Urothelium cell line (cell line): ENCODE measurements at regions not wholly inside any gene's neighbourhood (a gene's known extent, or its start where the extent isn't known, plus 50 kb on each side); places are given as distances from the start of the nearest gene placed in this dataset.
A peak's percentile ranks its signal among the peaks of the same experiment; 100 is the strongest.
"Not testable (repeated sequence)": the region's sequence is repeated elsewhere in the genome, so short reads cannot be mapped to it uniquely, and the experiment has no call there.

Experiments
- DNase-seq: peaks from one replicate; pipeline ENCODE4 v3.0.0; 2011; ENCODE audit warnings: low spot score, mixed read lengths
- FAIRE-seq: peaks from 2 replicates; lab custom pipeline; 2011; peaks lifted over from hg19 to GRCh38; lab: Jason Lieb, UNC

GRCh38 chr17:73833775-73834488 lies 189.7 kb upstream of the SDK2 start:
- no peak for FAIRE-seq
- peak; percentile 40 for DNase-seq

DNA sequence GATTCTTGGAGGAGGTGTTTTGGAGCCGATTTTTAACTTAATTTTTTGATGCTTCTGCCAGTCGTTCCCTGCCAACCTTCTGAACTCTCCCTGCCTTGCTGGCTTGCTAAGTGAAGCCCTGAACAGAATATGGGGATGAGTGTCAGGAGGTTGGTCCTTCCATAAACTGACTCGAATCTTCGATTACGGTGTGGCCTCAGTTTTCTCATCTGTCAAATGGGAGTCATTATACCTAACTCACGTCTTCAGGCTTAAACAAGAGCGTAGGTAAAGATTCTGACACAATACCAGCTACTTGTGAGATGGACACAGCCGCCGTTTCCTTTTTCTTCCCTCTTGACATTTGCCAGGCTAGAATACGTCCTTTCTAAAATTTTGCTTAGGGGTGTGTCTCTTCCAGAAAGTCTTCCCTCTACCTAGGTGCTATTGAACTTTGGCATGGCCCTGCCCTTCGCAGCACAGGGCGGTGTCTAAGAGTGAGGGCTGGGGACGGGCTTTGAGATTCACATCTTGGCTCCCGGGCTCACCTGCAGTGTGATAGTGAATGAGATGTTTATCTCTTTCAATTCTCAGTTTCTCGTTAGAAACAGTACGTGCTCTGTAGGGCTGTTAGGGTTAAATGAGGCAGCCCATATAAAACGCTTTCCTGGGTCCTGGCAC lies 190.6 kb upstream of the SDK2 start:
- FAIRE-seq (no peak), DNase-seq (no peak)

GRCh38 chr17:73835605-73836004 lies 191.4 kb upstream of the SDK2 start:
- no peak for FAIRE-seq
- no peak for DNase-seq

DNA sequence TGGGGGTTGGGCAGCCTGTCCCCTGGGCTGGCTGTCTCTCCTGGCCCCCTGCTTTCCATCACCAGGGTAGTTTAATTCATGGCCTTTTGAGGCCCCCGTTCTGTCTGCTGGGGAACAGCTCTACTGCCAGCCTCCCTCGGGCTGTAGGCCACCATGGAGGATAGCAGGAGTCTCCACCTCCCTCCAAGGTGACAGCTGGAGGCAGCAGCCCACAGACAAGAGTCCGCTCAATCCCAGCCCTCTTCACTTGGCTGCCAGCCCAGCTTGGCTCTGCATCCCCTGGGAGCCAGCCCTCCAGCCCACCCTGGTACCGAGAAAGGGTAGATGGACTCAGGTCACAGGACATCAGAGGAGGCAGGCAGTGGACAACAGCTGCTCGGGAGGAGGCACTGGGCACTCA lies 194.6 kb upstream of the SDK2 start:
- DNase-seq (no peak), FAIRE-seq (peak; percentile 27)

DNA sequence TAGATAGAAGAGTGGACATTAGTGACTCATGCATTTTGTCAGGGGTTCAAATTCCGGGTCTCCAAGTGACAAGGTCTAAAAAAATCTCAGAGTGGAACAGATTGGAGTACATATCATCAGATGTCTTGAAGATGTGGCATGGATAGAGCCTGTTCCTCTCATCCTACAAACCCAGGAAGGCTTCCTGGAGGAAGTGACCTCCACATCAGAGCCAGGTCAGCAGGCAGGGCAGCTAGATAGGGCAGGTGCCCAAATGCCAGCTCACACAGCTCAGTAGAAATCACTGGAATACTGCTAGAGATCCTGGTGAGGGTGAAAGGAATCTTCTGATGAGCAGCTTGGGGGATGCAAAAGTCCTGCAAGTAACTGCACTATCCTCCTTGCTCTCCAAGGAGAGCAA lies 196.6 kb upstream of the SDK2 start:
- DNase-seq (no peak), FAIRE-seq (no peak)

DNA sequence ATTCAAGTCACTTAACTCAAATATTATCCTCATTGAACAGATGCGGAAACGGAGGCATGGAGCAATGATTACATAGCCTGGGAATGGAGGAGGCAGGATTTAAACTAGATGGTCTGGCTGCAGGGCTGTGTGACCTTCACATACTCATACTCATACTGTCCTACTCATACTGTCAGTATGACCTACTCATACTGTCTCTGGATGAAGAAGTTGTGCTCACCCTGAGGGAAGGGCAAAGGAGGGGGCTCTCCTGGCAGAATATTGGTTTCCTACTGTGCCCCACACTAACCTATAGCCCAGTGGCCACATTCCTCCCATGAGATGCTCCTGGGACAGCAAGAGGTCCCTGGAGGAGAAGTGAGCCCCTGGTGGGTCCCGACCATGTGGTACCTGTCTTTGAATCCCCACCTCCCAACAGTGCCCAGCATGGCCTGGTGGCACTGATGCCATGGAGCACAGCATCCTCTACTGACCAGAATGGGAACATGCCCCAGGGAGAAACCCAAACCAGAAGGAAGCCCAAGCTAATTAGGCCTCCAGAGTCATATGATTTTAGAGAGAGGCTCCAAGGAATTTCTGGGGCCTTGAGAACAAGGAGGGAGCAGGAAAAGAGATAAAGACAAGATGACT lies 197.3 kb upstream of the SDK2 start:
- no peak for FAIRE-seq
- DNase-seq: peak; percentile 45

DNA sequence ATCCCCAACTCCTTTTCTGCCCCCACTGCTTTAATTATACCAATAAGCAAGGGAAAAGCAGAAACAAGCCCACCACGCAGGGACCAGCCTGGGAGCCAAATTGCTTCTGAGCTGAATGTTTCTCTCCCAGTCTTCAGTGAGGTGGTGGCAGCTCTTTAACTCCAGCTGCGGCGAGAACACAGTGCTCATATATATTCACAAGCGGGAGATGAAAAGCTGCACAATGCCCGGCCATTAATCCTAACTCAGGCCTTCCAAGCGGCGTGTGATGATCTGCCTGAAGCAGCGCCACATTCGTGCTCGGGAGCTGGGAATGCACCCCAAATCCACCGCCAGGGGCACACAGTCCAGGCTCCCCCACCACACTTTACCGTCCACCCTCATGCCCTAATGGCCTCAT lies 203.7 kb upstream of the SDK2 start:
- DNase-seq (no peak), FAIRE-seq (no peak)

GRCh38 chr17:73850426-73850825 lies 206.2 kb upstream of the SDK2 start:
- FAIRE-seq: no peak

GRCh38 chr17:73851091-73851490 lies 206.8 kb upstream of the SDK2 start:
- FAIRE-seq (no peak), DNase-seq (no peak)

More at GRCh38 chr17:73850426-73850825, 206.2 kb upstream of the SDK2 start:
- DNase-seq: no peak

DNA sequence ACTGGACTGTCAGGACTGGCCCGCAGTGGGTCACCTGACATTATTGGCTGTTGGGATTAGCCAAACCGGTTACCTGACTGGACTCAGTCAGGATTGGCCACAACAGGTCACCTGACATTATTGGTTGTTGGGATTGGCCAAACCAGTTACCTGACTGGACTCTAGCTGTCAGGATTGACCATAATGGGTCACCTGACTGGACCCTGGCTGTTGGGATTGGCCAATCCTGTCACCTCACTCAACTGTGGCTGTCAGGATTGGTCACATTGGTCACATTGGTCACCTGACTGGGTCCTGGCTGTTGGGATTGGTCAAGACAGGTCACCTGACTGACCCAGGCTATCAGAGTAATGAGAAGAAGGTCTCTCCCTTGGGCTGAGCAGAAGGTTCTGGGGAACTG lies 207.7 kb upstream of the SDK2 start:
- no peak for FAIRE-seq
- no peak for DNase-seq

- peak; percentile 31 for DNase-seq
- FAIRE-seq: peak; percentile 82
These were observed 211.6 kb upstream of the SDK2 start for GRCh38 chr17:73855720-73856333.

DNA sequence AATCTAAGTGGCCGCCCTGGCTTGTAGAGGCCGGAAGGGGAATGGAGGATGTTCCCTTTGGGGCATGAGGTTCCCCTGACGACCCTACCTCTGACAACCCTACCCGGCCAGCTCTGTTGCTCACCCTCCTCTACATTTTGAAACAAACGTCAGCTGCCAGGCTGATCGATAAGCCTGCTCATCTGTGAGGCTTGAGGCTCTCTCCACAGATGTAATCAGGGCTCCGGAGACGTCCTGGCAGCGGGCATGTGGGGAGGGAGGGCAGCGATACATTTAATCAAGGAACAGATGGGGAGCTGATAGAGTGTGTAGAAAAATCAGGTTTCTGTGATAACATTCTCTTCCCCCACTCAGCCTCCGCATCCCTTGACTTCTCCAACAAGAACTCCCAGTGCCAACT lies 212.3 kb upstream of the SDK2 start:
- FAIRE-seq: no peak
- DNase-seq: no peak

- not testable (repeated sequence) for DNase-seq
- peak; percentile 53 for FAIRE-seq
These were observed 215.3 kb upstream of the SDK2 start for GRCh38 chr17:73859439-73860008.

- no peak for FAIRE-seq
- DNase-seq: no peak
These were observed 217.3 kb upstream of the SDK2 start for GRCh38 chr17:73861543-73861942.

DNA sequence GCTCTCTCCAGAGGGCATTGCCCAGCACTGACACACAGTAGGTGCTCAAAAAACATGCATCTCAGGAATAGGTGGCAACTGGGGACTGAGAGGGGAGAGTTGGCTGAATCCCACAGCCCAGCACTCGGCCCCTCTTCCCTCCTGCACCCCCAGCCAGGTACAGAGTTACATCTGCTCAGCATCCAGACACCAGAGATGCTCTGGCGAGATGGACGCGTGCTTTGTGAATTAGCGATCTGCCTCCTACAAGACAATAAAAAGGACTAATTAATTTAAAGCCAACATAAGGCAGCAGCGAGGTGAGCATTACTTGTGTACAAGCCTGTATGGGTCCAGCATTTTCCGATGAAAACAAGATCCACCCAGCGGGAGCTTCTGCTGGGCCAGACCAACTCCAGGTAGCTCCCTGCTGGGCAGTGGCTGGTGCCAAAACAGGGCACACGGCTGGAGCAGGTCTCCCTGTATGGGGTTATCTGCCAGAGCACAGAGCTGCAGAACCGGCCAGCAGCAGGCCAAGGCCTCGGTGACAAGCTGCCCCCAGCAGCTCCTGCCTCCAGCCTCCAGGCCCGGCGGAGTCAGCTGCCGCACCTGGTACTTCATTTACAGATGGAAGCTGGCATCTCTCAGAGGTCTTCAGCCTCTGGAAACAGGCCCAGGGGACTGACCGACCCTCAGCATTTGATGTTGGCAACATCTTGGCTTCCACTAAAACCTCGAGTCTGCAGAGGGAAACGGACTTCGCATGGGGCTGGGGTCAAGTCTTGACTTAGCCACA lies 219.7 kb upstream of the SDK2 start:
- FAIRE-seq: no peak
- no peak for DNase-seq

- FAIRE-seq (no peak), DNase-seq (no peak)
These were observed 221.6 kb upstream of the SDK2 start for GRCh38 chr17:73865831-73866230.

DNA sequence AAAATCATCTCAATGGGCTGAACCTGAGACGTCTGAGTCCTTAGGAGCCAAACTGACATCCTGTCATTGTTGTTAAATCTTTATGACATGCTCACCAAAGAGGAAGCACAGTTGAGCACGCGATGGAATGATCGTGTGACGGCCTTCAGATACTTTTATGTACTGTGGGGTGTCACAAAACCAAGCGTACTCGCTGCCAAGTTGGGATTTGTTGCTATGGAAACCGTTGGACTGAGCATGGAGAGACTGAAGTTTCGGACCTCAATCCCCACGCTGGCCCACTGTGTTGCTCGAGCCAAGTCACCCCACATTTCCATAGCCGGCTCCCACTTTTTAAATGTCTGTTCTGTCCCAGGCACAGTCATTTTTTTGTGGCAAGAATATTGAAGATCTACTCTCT lies 222.8 kb upstream of the SDK2 start:
- DNase-seq (no peak), FAIRE-seq (no peak)

DNA sequence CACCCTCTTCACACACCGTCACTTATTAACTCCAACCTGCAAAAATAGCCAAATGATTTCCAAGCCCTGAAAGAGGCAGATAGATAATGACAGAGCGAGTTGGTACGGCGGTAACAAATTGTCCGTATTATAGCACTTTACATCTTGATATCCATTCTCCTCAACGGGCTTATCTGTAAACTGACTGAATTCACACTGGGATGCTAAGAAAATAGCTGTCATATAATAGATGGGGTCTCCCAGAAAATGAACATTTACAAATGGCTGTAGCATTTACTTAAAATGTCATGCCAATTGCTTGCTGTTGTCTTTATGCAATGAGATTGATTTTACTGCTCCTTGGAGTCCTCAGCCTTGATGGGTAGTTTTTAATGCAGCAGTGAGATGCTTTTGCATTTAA lies 225.8 kb upstream of the SDK2 start:
- FAIRE-seq (no peak), DNase-seq (no peak)

DNA sequence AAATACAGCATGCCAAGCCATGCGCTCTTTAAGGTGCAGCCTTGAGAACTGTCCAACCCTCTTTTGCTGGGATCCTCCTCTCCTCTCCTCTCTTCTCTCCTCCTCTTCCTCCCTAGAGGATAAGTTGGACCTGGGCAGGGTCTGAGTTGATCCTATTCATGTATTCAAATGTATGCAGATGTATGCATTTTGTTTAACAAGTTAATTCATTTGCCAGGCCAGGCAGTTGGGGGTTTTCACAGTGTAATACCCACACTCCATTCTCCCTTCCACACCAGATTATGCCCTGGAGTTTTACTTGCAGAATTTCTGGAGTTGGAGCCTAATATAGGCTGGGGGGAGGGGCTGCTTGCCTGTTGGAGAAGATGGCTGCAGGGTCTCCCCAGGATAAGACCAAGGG lies 226.2 kb upstream of the SDK2 start:
- FAIRE-seq: no peak
- no peak for DNase-seq

- DNase-seq: no peak
- no peak for FAIRE-seq
These were observed 228.6 kb upstream of the SDK2 start for GRCh38 chr17:73872816-73873215.
